ENCODE measurements at regions not wholly inside any gene's neighbourhood (a gene's known extent, or its start where the extent isn't known, plus 50 kb on each side); places are given as distances from the start of the nearest gene placed in this dataset.

GRCh38 chr4:32962100-32962499 lies 2241.9 kb downstream of the PCDH7 start:
- intact Hi-C loops (cut with DNase I): no loop called here

DNA sequence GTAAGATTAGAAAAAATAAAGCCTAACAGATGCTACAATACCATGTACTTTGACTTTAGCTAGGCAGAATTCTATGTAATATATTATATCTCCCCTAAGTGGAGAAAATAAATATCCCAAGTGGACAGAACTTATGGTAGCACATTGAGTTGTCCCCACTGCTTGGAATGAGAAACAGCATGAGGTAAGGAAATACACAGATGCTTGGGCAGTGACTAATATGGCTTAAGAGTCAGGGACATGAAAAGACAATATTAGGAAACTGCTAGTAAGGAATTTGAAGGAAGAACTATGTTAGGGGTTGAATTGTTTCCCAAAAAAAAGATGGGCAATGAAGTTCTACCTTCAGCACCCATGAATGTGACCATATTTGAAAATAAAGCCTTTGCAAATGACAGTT lies 2265.1 kb downstream of the PCDH7 start:
- Histone ChIP-seq H3K27ac (no peak overlapping the region), H3K4me3 (no peak overlapping the region), H3K27me3 (no peaks in the 10 kb centered on the region), H3K4me1 (no peaks in the 10 kb centered on the region), H3K9me3 (no peaks in the 10 kb centered on the region), H3K36me3 (no peaks in the 10 kb centered on the region)
- ATAC-seq (no peak), DNase-seq (no peak)
- intact Hi-C loops (cut with DNase I): no loop called here
- no peak for TF ChIP-seq POLR2A (IDR thresholded peaks at IDR 0.05)
- TF ChIP-seq, protein P1, sequence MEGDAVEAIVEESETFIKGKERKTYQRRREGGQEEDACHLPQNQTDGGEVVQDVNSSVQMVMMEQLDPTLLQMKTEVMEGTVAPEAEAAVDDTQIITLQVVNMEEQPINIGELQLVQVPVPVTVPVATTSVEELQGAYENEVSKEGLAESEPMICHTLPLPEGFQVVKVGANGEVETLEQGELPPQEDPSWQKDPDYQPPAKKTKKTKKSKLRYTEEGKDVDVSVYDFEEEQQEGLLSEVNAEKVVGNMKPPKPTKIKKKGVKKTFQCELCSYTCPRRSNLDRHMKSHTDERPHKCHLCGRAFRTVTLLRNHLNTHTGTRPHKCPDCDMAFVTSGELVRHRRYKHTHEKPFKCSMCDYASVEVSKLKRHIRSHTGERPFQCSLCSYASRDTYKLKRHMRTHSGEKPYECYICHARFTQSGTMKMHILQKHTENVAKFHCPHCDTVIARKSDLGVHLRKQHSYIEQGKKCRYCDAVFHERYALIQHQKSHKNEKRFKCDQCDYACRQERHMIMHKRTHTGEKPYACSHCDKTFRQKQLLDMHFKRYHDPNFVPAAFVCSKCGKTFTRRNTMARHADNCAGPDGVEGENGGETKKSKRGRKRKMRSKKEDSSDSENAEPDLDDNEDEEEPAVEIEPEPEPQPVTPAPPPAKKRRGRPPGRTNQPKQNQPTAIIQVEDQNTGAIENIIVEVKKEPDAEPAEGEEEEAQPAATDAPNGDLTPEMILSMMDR (IDR thresholded peaks at IDR 0.05): no peak

More at GRCh38 chr4:32962100-32962499, 2241.9 kb downstream of the PCDH7 start:
- ATAC-seq (no peak), DNase-seq (no peak)
- TF ChIP-seq, protein P1 (IDR thresholded peaks at IDR 0.05): no peak
- no peak for TF ChIP-seq POLR2A (IDR thresholded peaks at IDR 0.05)
- no peaks in the 10 kb centered on the region for H3K4me1 ChIP-seq
- no peaks in the 10 kb centered on the region for H3K36me3 ChIP-seq
- no peak overlapping the region for H3K4me3 ChIP-seq
- H3K27me3 ChIP-seq: no peaks in the 10 kb centered on the region
- no peaks in the 10 kb centered on the region for H3K9me3 ChIP-seq
- 78% methylated on average over 2 of the region's 2 CpGs for WGBS (ENCODE audit: insufficient coverage, low coverage, low lambda C conversion rate, missing lambda C conversion rate)
- no peak overlapping the region for H3K27ac ChIP-seq

DNA sequence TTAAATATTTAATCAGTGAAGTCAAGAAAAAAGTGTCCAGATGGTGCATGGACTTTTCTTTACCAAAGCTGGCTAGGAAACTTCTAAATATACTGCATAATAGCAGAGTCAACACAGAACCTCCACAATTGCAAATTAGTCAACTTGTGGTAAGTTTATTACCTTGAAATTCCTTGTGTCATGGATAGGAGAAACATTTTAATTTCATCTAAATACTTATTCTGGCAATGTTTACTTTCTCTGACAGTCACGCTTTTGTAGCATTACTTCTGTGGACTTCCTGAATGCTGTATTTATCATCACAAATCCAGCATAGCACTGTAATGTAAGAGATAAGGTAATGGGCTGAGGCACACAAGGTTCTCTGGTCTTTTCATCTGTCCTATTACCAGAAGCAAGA lies 2266.1 kb downstream of the PCDH7 start:
- intact Hi-C loops (cut with DNase I): no loop called here
- no peak overlapping the region for H3K4me3 ChIP-seq
- ATAC-seq: no peak
- no peaks in the 10 kb centered on the region for H3K4me1 ChIP-seq
- 31% methylated on average over 1 of the region's 1 CpG for WGBS (ENCODE audit: insufficient coverage, low coverage, low lambda C conversion rate, missing lambda C conversion rate)
- no peak for DNase-seq
- H3K27me3 ChIP-seq: no peaks in the 10 kb centered on the region
- TF ChIP-seq POLR2A (IDR thresholded peaks at IDR 0.05): no peak
- TF ChIP-seq, protein P1 (IDR thresholded peaks at IDR 0.05): no peak
- H3K36me3 ChIP-seq: no peaks in the 10 kb centered on the region
- no peak overlapping the region for H3K27ac ChIP-seq
- no peaks in the 10 kb centered on the region for H3K9me3 ChIP-seq

GRCh38 chr4:32987111-32987510 lies 2266.9 kb downstream of the PCDH7 start:
- DNase-seq (no peak), ATAC-seq (no peak)
- no peaks in the 10 kb centered on the region for H3K36me3 ChIP-seq
- TF ChIP-seq, protein P1 (IDR thresholded peaks at IDR 0.05): no peak
- no peak for TF ChIP-seq POLR2A (IDR thresholded peaks at IDR 0.05)
- H3K27ac ChIP-seq: no peak overlapping the region
- H3K27me3 ChIP-seq: no peaks in the 10 kb centered on the region
- 41% methylated on average over 2 of the region's 2 CpGs for WGBS (ENCODE audit: insufficient coverage, low coverage, low lambda C conversion rate, missing lambda C conversion rate)
- no peak overlapping the region for H3K4me3 ChIP-seq
- no peaks in the 10 kb centered on the region for H3K4me1 ChIP-seq
- no peaks in the 10 kb centered on the region for H3K9me3 ChIP-seq
- intact Hi-C loops (cut with DNase I): no loop called here

GRCh38 chr4:32988165-32988811 lies 2268.1 kb downstream of the PCDH7 start:
- Histone ChIP-seq H3K4me1 (no peaks in the 10 kb centered on the region), H3K27ac (no peak overlapping the region), H3K9me3 (no peaks in the 10 kb centered on the region), H3K4me3 (no peak overlapping the region), H3K36me3 (no peaks in the 10 kb centered on the region), H3K27me3 (no peaks in the 10 kb centered on the region)
- ATAC-seq (no peak), DNase-seq (no peak)
- 7% methylated on average over 1 of the region's 2 CpGs for WGBS (ENCODE audit: insufficient coverage, low coverage, low lambda C conversion rate, missing lambda C conversion rate)
- TF ChIP-seq POLR2A (IDR thresholded peaks at IDR 0.05): no peak
- TF ChIP-seq, protein P1 (IDR thresholded peaks at IDR 0.05): no peak
- intact Hi-C loops (cut with DNase I): no loop called here

Data from right lobe of liver (tissue), 6 donors.